ENCODE measurements at regions not wholly inside any gene's neighbourhood (a gene's known extent, or its start where the extent isn't known, plus 50 kb on each side); places are given as distances from the start of the nearest gene placed in this dataset.

- FAIRE-seq (no peak), DNase-seq (ENCODE audit: low read depth, low spot score) (no peak)
- no peak overlapping the region for H2AFZ ChIP-seq (ENCODE audit: low read depth, low read length)
- H3K4me3 ChIP-seq (replicated peaks in 1 of 3; ENCODE audit: insufficient read depth in 1 of 3, low read depth in 1 of 3, low read length in 3 of 3), result no peak overlapping the region
- H3K9ac ChIP-seq (replicated peaks; ENCODE audit: extremely low read depth, insufficient read depth, low read length), result no peak overlapping the region
- CTCF ChIA-PET, result interaction anchor here (0.7 to 1.2 kb wide), 3 partner anchors 14 to 273 kb away, joined by 3 read pairs; no protein-coding TSS in a partner anchor
- BruUV-seq (replicated peaks), result no TSS peak
- H3K79me2 ChIP-seq (ENCODE audit: control insufficient read depth, insufficient read depth, low read length), result no peaks in the 10 kb centered on the region
- POLR2A ChIA-PET, result no interaction called here
- H3K4me2 ChIP-seq (ENCODE audit: insufficient read depth, low read length), result no peak overlapping the region
- H3K27me3 ChIP-seq (ENCODE audit: control insufficient read depth in 2 of 2, insufficient read depth in 2 of 2, low read length in 2 of 2), result no peaks in the 10 kb centered on the region
- H3K4me1 ChIP-seq (ENCODE audit: control insufficient read depth, extremely low read depth, insufficient read depth, low read length), result peaks cover 14% of the 10 kb centered on the region
- no peaks in the 10 kb centered on the region for H3K36me3 ChIP-seq (ENCODE audit: control insufficient read depth in 2 of 2, extremely low read depth in 1 of 2, insufficient read depth in 2 of 2, low read length in 2 of 2)
- no peak for TF ChIP-seq EZH2 (IDR thresholded peaks at IDR 0.05; ENCODE audit: borderline replicate concordance, low read depth, low read length, severe bottlenecking)
- TF ChIP-seq MYC (IDR thresholded peaks at IDR 0.05; ENCODE audit: low read depth, low read length), result no peak
- no peak for TF ChIP-seq MAX (IDR thresholded peaks at IDR 0.05; ENCODE audit: insufficient read depth, insufficient read length)
- TF ChIP-seq POLR2A (IDR thresholded peaks at IDR 0.05; ENCODE audit: low read depth, low read length), result no peak
- TF ChIP-seq JUN (IDR thresholded peaks at IDR 0.05; ENCODE audit: borderline replicate concordance, insufficient read depth, insufficient read length, low read depth), result no peak
- TF ChIP-seq GATA2 (IDR thresholded peaks at IDR 0.05; ENCODE audit: insufficient read depth, insufficient read length, low read depth, low read length), result no peak
- TF ChIP-seq CTCF (IDR thresholded peaks at IDR 0.05; ENCODE audit: extremely low read depth in 1 of 2, insufficient read depth in 1 of 2, low read depth in 1 of 2, low read length in 2 of 2), result no peak
- no peak for TF ChIP-seq FOS (IDR thresholded peaks at IDR 0.05; ENCODE audit: borderline replicate concordance, insufficient read depth, low read length)
- TF ChIP-seq POLR2AphosphoS5 (IDR thresholded peaks at IDR 0.05; ENCODE audit: insufficient read depth, low read depth, low read length), result no peak
- no peaks in the 10 kb centered on the region for H3K9me1 ChIP-seq (replicated peaks; ENCODE audit: control insufficient read depth, extremely low read depth, insufficient read depth, low read length)
- H4K20me1 ChIP-seq (replicated peaks; ENCODE audit: control insufficient read depth, extremely low read depth, insufficient read depth, low read length), result no peaks in the 10 kb centered on the region
- dilution Hi-C loops (cut with MboI; ENCODE audit: extremely low pct_ligation_motif_present, low sequenced_read_pairs) (no loop called here), intact Hi-C loops (cut with micrococcal nuclease) (loop anchor here (10.0 kb wide), 2 partner anchors 352 to 982 kb away; no protein-coding TSS in a partner anchor)
- no peak overlapping the region for H3K27ac ChIP-seq (ENCODE audit: insufficient read depth, low read depth, low read length)
- no peaks in the 10 kb centered on the region for H3K9me3 ChIP-seq (replicated peaks; ENCODE audit: control insufficient read depth, insufficient read depth, low read length)
Measured at GRCh38 chr2:67566958-67567635, 170.0 kb downstream of the ETAA1 start.
